HepG2 (cell line): ENCODE measurements at regions not wholly inside any gene's neighbourhood (a gene's known extent, or its start where the extent isn't known, plus 50 kb on each side); places are given as distances from the start of the nearest gene placed in this dataset.

Source experiments
- ATAC-seq: fragments of 200-7000 bp; cut with Tn5 transposase; 3 replicates; pipeline ENCODE4 v1.9.1; 2020; ENCODE audit warnings: mild to moderate bottlenecking, moderate library complexity
- BruUV-seq: library from RNA; stranded (reverse); fragments of 400-500 nt; replicated peaks from 2 replicates; lab custom pipeline; 2021; lab: Mats Ljungman, UMichigan
- CTCF ChIA-PET: fragments of 300-600 bp; formaldehyde crosslinking; extraction: SDS; loops from one replicate; lab custom pipeline; 2021; ENCODE audit warnings: low total read pairs, inconsistent platforms, low intra/inter-chr PET ratio; lab: Yijun Ruan, JAX
- POLR2A ChIA-PET: fragments of 350-600 bp; sonication (Branson Sonifier 250); formaldehyde crosslinking; loops from one replicate; lab custom pipeline; 2020; ENCODE audit warnings: antibody characterized with exemption, inconsistent platforms; lab: Yijun Ruan, JAX
- DNase-seq: peaks from one replicate; pipeline ENCODE4 v3.0.0-alpha.2; 2015; ENCODE audit warnings: low spot score
- FAIRE-seq: peaks from 3 replicates; lab custom pipeline; 2011; peaks lifted over from hg19 to GRCh38; lab: Jason Lieb, UNC
- H2AFZ ChIP-seq: one replicate; pipeline ENCODE4 v1.6.1; 2011; ENCODE audit warnings: low read length, inconsistent platforms
- H3K27ac ChIP-seq: fragments of 300-600 bp; 3 replicates; pipeline ENCODE4 v1.8.0; 2011; ENCODE audit warnings: mixed run types, mild to moderate bottlenecking, mixed read lengths, low read length, inconsistent platforms; ENCODE audit not compliant: insufficient read depth; ENCODE audit errors: extremely low read length
- H3K27me3 ChIP-seq, 2 experiments: fragments of 200-600 bp in 1 of 2; 2 replicates in 1 of 2; 3 replicates in 1 of 2; pipeline versions ENCODE4 v1.6.0 to v1.8.0; 2011; ENCODE audit warnings: low read length in 2 of 2, mild to moderate bottlenecking in 2 of 2, moderate library complexity in 2 of 2, inconsistent platforms in 1 of 2; ENCODE audit not compliant: insufficient read depth in 2 of 2, control insufficient read depth in 1 of 2
- H3K36me3 ChIP-seq, 2 experiments: fragments of 200-600 bp in 1 of 2; replicated peaks in 1 of 2; 2 replicates in 1 of 2; 3 replicates in 1 of 2; pipeline versions ENCODE4 v1.5.1 to v1.8.0; 2011; ENCODE audit warnings: low read length in 2 of 2, inconsistent platforms in 1 of 2; ENCODE audit not compliant: insufficient read depth in 2 of 2, control insufficient read depth in 1 of 2
- H3K4me1 ChIP-seq: 2 replicates; pipeline ENCODE4 v1.5.1; 2012; ENCODE audit warnings: low read length, inconsistent platforms; ENCODE audit not compliant: insufficient read depth
- H3K4me2 ChIP-seq: 2 replicates; pipeline ENCODE4 v1.6.0; 2011; ENCODE audit warnings: low read depth, low read length, inconsistent platforms
- H3K4me3 ChIP-seq, 3 experiments: fragments of 200-600 bp in 1 of 3; sonication (generic), shearing (Covaris generic) in 1 of 3; replicated peaks in 1 of 3; 2 replicates each; pipeline ENCODE4 v1.5.1; 2011 to 2016; ENCODE audit warnings: low read length in 3 of 3, inconsistent platforms in 2 of 3, low read depth in 2 of 3, mild to moderate bottlenecking in 2 of 3, control low read depth in 1 of 3, mixed read lengths in 1 of 3; ENCODE audit not compliant: insufficient read depth in 1 of 3
- H3K79me2 ChIP-seq: one replicate; pipeline ENCODE4 v1.6.1; 2011; ENCODE audit warnings: low read length, inconsistent platforms; ENCODE audit not compliant: insufficient read depth
- H3K9ac ChIP-seq: 2 replicates; pipeline ENCODE4 v1.6.0; 2011; ENCODE audit warnings: mild to moderate bottlenecking, low read depth, low read length, inconsistent platforms; ENCODE audit not compliant: insufficient read depth
- H3K9me3 ChIP-seq: 2 replicates; pipeline ENCODE4 v1.5.1; 2012; ENCODE audit warnings: mild to moderate bottlenecking, low read length
- H4K20me1 ChIP-seq: 2 replicates; pipeline ENCODE4 v1.6.0; 2011; ENCODE audit warnings: inconsistent platforms, mild to moderate bottlenecking, low read length, moderate library complexity; ENCODE audit not compliant: insufficient read depth
- CEBPB ChIP-seq: IDR thresholded peaks from 2 replicates; pipeline ENCODE4 v1.6.1; 2011; ENCODE audit warnings: low read depth, low read length, improper control_type of control experiment, borderline replicate concordance
- CREB1 ChIP-seq, 2 experiments: fragments of 450-650 bp in 1 of 2; IDR thresholded peaks; 2 replicates each; pipeline ENCODE4 v1.6.1; 2016 to 2017; ENCODE audit warnings: control low read depth in 1 of 2, mild to moderate bottlenecking in 1 of 2, missing compliant biosample characterization in 1 of 2, missing genetic modification characterization in 1 of 2
- GLI4 ChIP-seq: sonication (generic); formaldehyde crosslinking; IDR thresholded peaks from 2 replicates; pipeline ENCODE4 v1.5.1; 2020; ENCODE audit warnings: missing genetic modification reagents, mild to moderate bottlenecking, moderate library complexity, borderline replicate concordance
- HNRNPUL1 ChIP-seq: fragments of 200-400 bp; formaldehyde crosslinking; IDR thresholded peaks from 2 replicates; pipeline ENCODE4 v1.6.1; 2017; ENCODE audit warnings: low read depth, mild to moderate bottlenecking, low read length, moderate library complexity
- KDM6A ChIP-seq: IDR thresholded peaks from 2 replicates; pipeline ENCODE4 v1.6.1; 2016; ENCODE audit warnings: low read depth
- MAFK ChIP-seq, 2 experiments: IDR thresholded peaks in 1 of 2; conservative IDR thresholded peaks in 1 of 2; 2 replicates each; pipeline ENCODE4 v1.6.1; 2011; ENCODE audit warnings: improper control_type of control experiment in 2 of 2, low read length in 2 of 2
- POGZ ChIP-seq: sonication (generic); formaldehyde crosslinking; IDR thresholded peaks from 2 replicates; pipeline ENCODE4 v1.4.0; 2020; ENCODE audit warnings: mild to moderate bottlenecking, missing genetic modification reagents
- RBM22 ChIP-seq: fragments of 200-400 bp; formaldehyde crosslinking; optimal IDR thresholded peaks from 2 replicates; pipeline ENCODE3; 2017; ENCODE audit warnings: mild to moderate bottlenecking, low read length, moderate library complexity
- RELA ChIP-seq: sonication (generic); formaldehyde crosslinking; IDR thresholded peaks from 2 replicates; pipeline ENCODE4 v1.4.0; 2020; ENCODE audit warnings: missing genetic modification reagents
- ZNF383 ChIP-seq: sonication (generic); formaldehyde crosslinking; IDR thresholded peaks from 2 replicates; pipeline ENCODE4 v1.4.0; 2020; ENCODE audit warnings: missing genetic modification reagents, mild to moderate bottlenecking, borderline replicate concordance
- ZSCAN31 ChIP-seq: sonication (generic); formaldehyde crosslinking; IDR thresholded peaks from 2 replicates; pipeline ENCODE4 v1.5.0; 2020; ENCODE audit warnings: low read depth, mild to moderate bottlenecking, missing genetic modification reagents
- WGBS: methylation state at CpG from one replicate; pipeline ENCODE4 v1.1.6; 2017; ENCODE audit warnings: low lambda C conversion rate; 5-methylcytosine and 5-hydroxymethylcytosine counted together
- in situ Hi-C: cut with HindIII; loops from 2 replicates; pipeline ENCODE4 v1.10.0; 2017; ENCODE audit warnings: low pct_unique_long_range_greater_than_20kb; ENCODE audit not compliant: extremely low pct_ligation_motif_present
- intact Hi-C: fragments of 100-400 bp; cut with micrococcal nuclease; formaldehyde crosslinking; loops from one replicate; pipeline ENCODE4 v1.10.0; 2022; ENCODE audit not compliant: unreplicated experiment
- TF ChIP-seq, protein P1 (sequence below): sonication (generic); formaldehyde crosslinking; IDR thresholded peaks from 2 replicates; pipeline ENCODE4 v1.5.0; 2020; ENCODE audit warnings: missing genetic modification reagents

DNA sequence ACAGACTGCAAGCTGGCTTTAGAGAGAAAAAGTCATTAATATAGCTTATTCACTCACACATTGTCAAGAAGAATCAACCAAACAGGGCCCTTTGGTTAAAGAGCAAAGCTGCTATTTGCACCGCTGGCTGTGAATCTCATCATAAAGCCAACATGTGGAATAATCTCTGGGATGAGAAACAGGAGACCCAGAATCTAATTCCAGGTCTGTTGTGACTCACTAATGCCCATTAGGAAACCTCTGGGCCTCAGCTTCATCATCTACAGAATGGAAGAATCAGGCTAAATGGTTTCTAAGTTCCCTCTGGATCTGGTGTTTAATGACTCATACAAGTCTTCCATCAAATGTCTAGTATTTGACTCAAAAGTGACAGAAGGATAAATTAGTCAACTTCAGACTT lies 591.7 kb upstream of the DDX18 start:
- Histone ChIP-seq H3K4me1 (no peaks in the 10 kb centered on the region), H4K20me1 (no peaks in the 10 kb centered on the region), H3K9me3 (peaks cover 25% of the 10 kb centered on the region), H2AFZ (no peak overlapping the region), H3K27ac (no peak overlapping the region), H3K36me3 (no peaks in the 10 kb centered on the region), H3K4me2 (no peak overlapping the region), H3K9ac (no peak overlapping the region), H3K27me3 (no peaks in the 10 kb centered on the region; a peak in 1 of 5 replicates), H3K4me3 (no peak overlapping the region), H3K79me2 (no peaks in the 10 kb centered on the region)
- no peak for TF ChIP-seq CREB1 (IDR thresholded peaks at IDR 0.05)
- TF ChIP-seq CREB1 (CRISPR knock-in tag; IDR thresholded peaks at IDR 0.05), result no peak
- TF ChIP-seq MAFK (conservative IDR thresholded peaks at IDR 0.05 in 1 of 2, IDR thresholded peaks at IDR 0.05 in 1 of 2; ENCODE audit: low read length in 2 of 2), result no peak
- TF ChIP-seq ZNF383 (CRISPR knock-in tag), result no peak
- TF ChIP-seq, protein P1, sequence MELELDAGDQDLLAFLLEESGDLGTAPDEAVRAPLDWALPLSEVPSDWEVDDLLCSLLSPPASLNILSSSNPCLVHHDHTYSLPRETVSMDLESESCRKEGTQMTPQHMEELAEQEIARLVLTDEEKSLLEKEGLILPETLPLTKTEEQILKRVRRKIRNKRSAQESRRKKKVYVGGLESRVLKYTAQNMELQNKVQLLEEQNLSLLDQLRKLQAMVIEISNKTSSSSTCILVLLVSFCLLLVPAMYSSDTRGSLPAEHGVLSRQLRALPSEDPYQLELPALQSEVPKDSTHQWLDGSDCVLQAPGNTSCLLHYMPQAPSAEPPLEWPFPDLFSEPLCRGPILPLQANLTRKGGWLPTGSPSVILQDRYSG (CRISPR knock-in tag), result no peak
- no peak for TF ChIP-seq RBM22
- no peak for TF ChIP-seq POGZ (CRISPR knock-in tag)
- no peak for TF ChIP-seq KDM6A
- no peak for TF ChIP-seq GLI4 (CRISPR knock-in tag)
- ATAC-seq, result no peak
- ChIA-PET CTCF (no interaction called here), POLR2A (no interaction called here)
- in situ Hi-C loops (no loop called here), intact Hi-C loops (no loop called here)
- DNase-seq, result no peak
- WGBS, result 0% methylated on average over 1 of the region's 1 CpG
- no peak for FAIRE-seq
- no TSS peak for BruUV-seq

DNA sequence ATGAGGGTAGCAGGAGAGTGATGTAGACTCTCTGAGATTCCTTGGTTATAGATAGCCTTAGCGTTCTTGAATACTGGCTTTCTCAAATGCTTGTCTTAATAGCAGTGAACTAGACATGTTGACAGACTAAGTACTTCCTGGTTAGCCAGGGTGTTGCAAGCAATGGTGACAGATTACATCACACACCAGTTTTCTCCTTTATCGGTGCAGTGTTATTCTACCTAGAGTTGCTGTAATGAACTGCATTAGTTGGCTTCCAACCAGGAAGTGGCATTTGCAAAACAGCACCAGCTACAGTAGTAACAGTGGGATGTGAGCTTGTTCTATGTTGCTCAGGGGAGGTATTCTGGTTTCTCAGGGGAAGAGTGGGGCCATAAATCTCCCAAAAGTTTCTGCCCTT lies 582.2 kb upstream of the DDX18 start:
- Histone ChIP-seq H3K4me3 (no peak overlapping the region), H3K27me3 (no peaks in the 10 kb centered on the region), H3K9me3 (peaks cover 90% of the 10 kb centered on the region), H3K79me2 (no peaks in the 10 kb centered on the region), H3K4me1 (no peaks in the 10 kb centered on the region), H3K4me2 (no peak overlapping the region), H4K20me1 (no peaks in the 10 kb centered on the region), H2AFZ (no peak overlapping the region), H3K36me3 (no peaks in the 10 kb centered on the region), H3K27ac (no peak overlapping the region), H3K9ac (no peak overlapping the region)
- intact Hi-C loops (no loop called here), in situ Hi-C loops (no loop called here)
- WGBS, result 16% methylated on average over 2 of the region's 2 CpGs
- TF ChIP-seq CEBPB (peak; percentile 6; the same call in 1 of the 2 replicates), ZSCAN31 (CRISPR knock-in tag) (no peak), HNRNPUL1 (no peak), RELA (CRISPR knock-in tag) (no peak)
- DNase-seq, result no peak
- ChIA-PET POLR2A (no interaction called here), CTCF (no interaction called here)
- FAIRE-seq, result no peak
- no TSS peak for BruUV-seq
- ATAC-seq, result no peak
